ENCODE measurements at regions not wholly inside any gene's neighbourhood (a gene's known extent, or its start where the extent isn't known, plus 50 kb on each side); places are given as distances from the start of the nearest gene placed in this dataset.

DNA sequence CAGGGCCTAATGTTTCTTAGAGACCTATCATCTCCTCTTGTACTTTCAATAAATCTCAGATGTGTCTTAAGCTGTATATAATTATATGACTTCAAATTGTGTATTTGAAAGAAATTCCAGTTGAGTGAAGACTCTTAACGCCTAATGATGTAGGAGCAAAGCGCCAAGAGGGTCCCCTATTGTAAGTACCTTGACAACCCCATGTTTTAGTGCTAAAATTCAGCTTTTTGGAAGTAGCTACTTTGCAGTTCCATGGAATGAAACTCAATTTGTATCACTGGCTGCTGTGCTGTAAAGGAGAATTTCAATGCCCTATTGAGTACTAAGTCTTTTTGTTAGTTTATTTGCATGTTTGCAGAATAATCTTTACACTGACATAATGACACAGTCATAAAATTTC is 1826.6 kb upstream of the AGA start:
- TF ChIP-seq POLR2A (IDR thresholded peaks at IDR 0.05) (no peak), CTCF (IDR thresholded peaks at IDR 0.05 in 4 of 5, conservative IDR thresholded peaks at IDR 0.05 in 1 of 5) (no peak)

Measured in gastrocnemius medialis (tissue), 4 donors.